HUES6 (cell line): ENCODE measurements at regions not wholly inside any gene's neighbourhood (a gene's known extent, or its start where the extent isn't known, plus 50 kb on each side); places are given as distances from the start of the nearest gene placed in this dataset.

Source experiments
- H3K27ac ChIP-seq: 2 replicates; pipeline ENCODE4 v1.7.0; 2013; ENCODE audit warnings: low read depth, mild to moderate bottlenecking, low read length, inconsistent platforms
- H3K27me3 ChIP-seq: 2 replicates; pipeline ENCODE4 v1.6.1; 2013; ENCODE audit warnings: low read length; ENCODE audit not compliant: control insufficient read depth, insufficient read depth
- H3K36me3 ChIP-seq: 2 replicates; pipeline ENCODE4 v1.6.1; 2013; ENCODE audit warnings: low read length; ENCODE audit not compliant: control insufficient read depth, insufficient read depth
- H3K4me1 ChIP-seq: 2 replicates; pipeline ENCODE4 v1.6.1; 2013; ENCODE audit warnings: low read length; ENCODE audit not compliant: control insufficient read depth, insufficient read depth
- H3K4me3 ChIP-seq: 2 replicates; pipeline ENCODE4 v1.5.1; 2013; ENCODE audit warnings: low read depth, low read length
- H3K9ac ChIP-seq: one replicate; pipeline ENCODE4 v1.6.1; 2013; ENCODE audit warnings: mild to moderate bottlenecking, low read length
- H3K9me3 ChIP-seq: 2 replicates; pipeline ENCODE4 v1.6.1; 2013; ENCODE audit warnings: low read depth, low read length; ENCODE audit not compliant: control insufficient read depth, insufficient read depth

- no peaks in the 10 kb centered on the region for H3K4me1 ChIP-seq
- H3K4me3 ChIP-seq, result no peak overlapping the region
- H3K27ac ChIP-seq, result no peak overlapping the region
- H3K27me3 ChIP-seq, result no peaks in the 10 kb centered on the region
- H3K9me3 ChIP-seq, result no peaks in the 10 kb centered on the region
- no peak overlapping the region for H3K9ac ChIP-seq
- H3K36me3 ChIP-seq, result no peaks in the 10 kb centered on the region
These were observed 1154.4 kb downstream of the RAPGEF2 start for GRCh38 chr4:160257318-160257717.

- no peak overlapping the region for H3K9ac ChIP-seq
- no peak overlapping the region for H3K27ac ChIP-seq
- no peaks in the 10 kb centered on the region for H3K36me3 ChIP-seq
- no peaks in the 10 kb centered on the region for H3K4me1 ChIP-seq
- no peak overlapping the region for H3K4me3 ChIP-seq
- H3K9me3 ChIP-seq, result no peaks in the 10 kb centered on the region
- H3K27me3 ChIP-seq, result no peaks in the 10 kb centered on the region
These were observed 1162.1 kb downstream of the RAPGEF2 start for GRCh38 chr4:160265014-160265413.

GRCh38 chr4:160265836-160266235 lies 1163.0 kb downstream of the RAPGEF2 start:
- no peaks in the 10 kb centered on the region for H3K4me1 ChIP-seq
- no peak overlapping the region for H3K4me3 ChIP-seq
- no peaks in the 10 kb centered on the region for H3K27me3 ChIP-seq
- H3K36me3 ChIP-seq, result no peaks in the 10 kb centered on the region
- H3K9ac ChIP-seq, result no peak overlapping the region
- peaks cover 4% of the 10 kb centered on the region for H3K9me3 ChIP-seq
- H3K27ac ChIP-seq, result no peak overlapping the region

- no peaks in the 10 kb centered on the region for H3K27me3 ChIP-seq
These were observed 1174.0 kb downstream of the RAPGEF2 start for GRCh38 chr4:160276785-160277325.

GRCh38 chr4:160283081-160283480 lies 1180.2 kb downstream of the RAPGEF2 start:
- Histone ChIP-seq H3K36me3 (no peaks in the 10 kb centered on the region), H3K4me1 (no peaks in the 10 kb centered on the region), H3K27ac (no peak overlapping the region), H3K9me3 (no peaks in the 10 kb centered on the region), H3K4me3 (no peak overlapping the region), H3K9ac (no peak overlapping the region), H3K27me3 (no peaks in the 10 kb centered on the region)

More at GRCh38 chr4:160276785-160277325, 1174.0 kb downstream of the RAPGEF2 start:
- Histone ChIP-seq H3K4me3 (no peak overlapping the region), H3K9me3 (peaks cover 12% of the 10 kb centered on the region), H3K27ac (no peak overlapping the region), H3K4me1 (peaks cover 3% of the 10 kb centered on the region; the same call in 1 of the 2 replicates), H3K9ac (no peak overlapping the region), H3K36me3 (no peaks in the 10 kb centered on the region)

- no peaks in the 10 kb centered on the region for H3K27me3 ChIP-seq
- H3K9me3 ChIP-seq, result no peaks in the 10 kb centered on the region
- no peak overlapping the region for H3K27ac ChIP-seq
- no peak overlapping the region for H3K4me3 ChIP-seq
- no peak overlapping the region for H3K9ac ChIP-seq
- no peaks in the 10 kb centered on the region for H3K36me3 ChIP-seq
- no peaks in the 10 kb centered on the region for H3K4me1 ChIP-seq
These were observed 1181.6 kb downstream of the RAPGEF2 start for GRCh38 chr4:160284516-160284915.

- Histone ChIP-seq H3K36me3 (no peaks in the 10 kb centered on the region), H3K4me3 (no peak overlapping the region), H3K9me3 (no peaks in the 10 kb centered on the region), H3K27me3 (no peaks in the 10 kb centered on the region), H3K9ac (no peak overlapping the region), H3K27ac (no peak overlapping the region), H3K4me1 (no peaks in the 10 kb centered on the region)
These were observed 1183.2 kb downstream of the RAPGEF2 start for GRCh38 chr4:160286051-160286450.

- no peaks in the 10 kb centered on the region for H3K36me3 ChIP-seq
- no peaks in the 10 kb centered on the region for H3K4me1 ChIP-seq
- no peaks in the 10 kb centered on the region for H3K9me3 ChIP-seq
- H3K9ac ChIP-seq, result no peak overlapping the region
- H3K4me3 ChIP-seq, result no peak overlapping the region
- H3K27ac ChIP-seq, result no peak overlapping the region
- no peaks in the 10 kb centered on the region for H3K27me3 ChIP-seq
These were observed 1193.6 kb downstream of the RAPGEF2 start for GRCh38 chr4:160296476-160296875.

- H3K27me3 ChIP-seq, result no peaks in the 10 kb centered on the region
- no peaks in the 10 kb centered on the region for H3K4me1 ChIP-seq
- no peak overlapping the region for H3K4me3 ChIP-seq
- H3K27ac ChIP-seq, result no peak overlapping the region
- H3K36me3 ChIP-seq, result no peaks in the 10 kb centered on the region
- no peak overlapping the region for H3K9ac ChIP-seq
- no peaks in the 10 kb centered on the region for H3K9me3 ChIP-seq
These were observed 1196.3 kb downstream of the RAPGEF2 start for GRCh38 chr4:160299177-160299576.

GRCh38 chr4:160299608-160300007 lies 1196.7 kb downstream of the RAPGEF2 start:
- no peaks in the 10 kb centered on the region for H3K36me3 ChIP-seq
- no peak overlapping the region for H3K4me3 ChIP-seq
- no peaks in the 10 kb centered on the region for H3K9me3 ChIP-seq
- H3K27ac ChIP-seq, result no peak overlapping the region
- H3K9ac ChIP-seq, result no peak overlapping the region
- H3K4me1 ChIP-seq, result no peaks in the 10 kb centered on the region
- H3K27me3 ChIP-seq, result no peaks in the 10 kb centered on the region

GRCh38 chr4:160316036-160316435 lies 1213.2 kb downstream of the RAPGEF2 start:
- no peaks in the 10 kb centered on the region for H3K9me3 ChIP-seq
- H3K27me3 ChIP-seq, result no peaks in the 10 kb centered on the region
- H3K4me3 ChIP-seq, result no peak overlapping the region
- H3K36me3 ChIP-seq, result no peaks in the 10 kb centered on the region
- peaks cover 3% of the 10 kb centered on the region; the same call in 1 of the 2 replicates for H3K4me1 ChIP-seq
- H3K27ac ChIP-seq, result no peak overlapping the region
- no peak overlapping the region for H3K9ac ChIP-seq
